B cell (primary cell): ENCODE measurements at regions not wholly inside any gene's neighbourhood (a gene's known extent, or its start where the extent isn't known, plus 50 kb on each side); places are given as distances from the start of the nearest gene placed in this dataset.

Experiments
- ATAC-seq: fragments of 200-7000 bp; cut with Tn5 transposase; one replicate; pipeline ENCODE4 v1.10.0; 2021; ENCODE audit warnings: low read depth, mild to moderate bottlenecking, moderate number of reproducible peaks, moderate library complexity
- CTCF ChIA-PET: fragments of 350-600 bp; sonication (Branson Sonifier 250); formaldehyde crosslinking; loops from one replicate; lab custom pipeline; 2021; ENCODE audit warnings: antibody characterized with exemption, inconsistent platforms; lab: Charles Lee
- POLR2A ChIA-PET: fragments of 350-600 bp; sonication (Branson Sonifier 250); formaldehyde crosslinking; loops from one replicate; lab custom pipeline; 2021; ENCODE audit warnings: antibody characterized with exemption; lab: Charles Lee
- DNase-seq: peaks from one replicate; pipeline ENCODE4 v3.0.0; 2013
- H2AFZ ChIP-seq: 2 replicates; pipeline ENCODE4 v1.6.1; 2012; ENCODE audit warnings: mild to moderate bottlenecking, low read depth, low read length; ENCODE audit not compliant: insufficient read depth, poor library complexity, severe bottlenecking
- H3K27ac ChIP-seq, 2 donors: 1 replicate in 1 of 2; 2 replicates in 1 of 2; pipeline ENCODE4 v1.5.1; 2012 to 2013; ENCODE audit warnings: low read length in 2 of 2, mild to moderate bottlenecking in 2 of 2, moderate library complexity in 1 of 2
- H3K27me3 ChIP-seq, 4 experiments: fragments of 200-600 bp in 1 of 4; sonication (generic) in 1 of 4; replicated peaks in 1 of 4; 1 replicate in 2 of 4; 2 replicates in 2 of 4; pipeline versions ENCODE4 v1.6.1 to v1.7.0; 2013 to 2016; ENCODE audit warnings: low read length in 3 of 4, mild to moderate bottlenecking in 2 of 4, mixed read lengths in 1 of 4, moderate library complexity in 1 of 4; ENCODE audit not compliant: insufficient read depth in 4 of 4, control insufficient read depth in 3 of 4; ENCODE audit errors: control extremely low read depth in 1 of 4
- H3K36me3 ChIP-seq, 2 experiments: replicated peaks in 1 of 2; 1 replicate in 1 of 2; 2 replicates in 1 of 2; pipeline versions ENCODE4 v1.6.1 to v1.7.1; 2013; ENCODE audit warnings: low read length in 1 of 2; ENCODE audit not compliant: insufficient read depth in 2 of 2, control insufficient read depth in 1 of 2; ENCODE audit errors: control extremely low read depth in 1 of 2, extremely low read depth in 1 of 2
- H3K4me1 ChIP-seq, 2 donors: fragments of 200-600 bp in 1 of 2; sonication (generic) in 1 of 2; 1 replicate in 1 of 2; 2 replicates in 1 of 2; pipeline versions ENCODE4 v1.5.1 to v1.6.1; 2013 to 2017; ENCODE audit warnings: low read length in 2 of 2; ENCODE audit not compliant: control insufficient read depth in 2 of 2, insufficient read depth in 2 of 2
- H3K4me2 ChIP-seq: replicated peaks from 2 replicates; pipeline ENCODE3; 2012; ENCODE audit warnings: mild to moderate bottlenecking, low read depth, low read length; ENCODE audit not compliant: poor library complexity, severe bottlenecking
- H3K4me3 ChIP-seq, 5 experiments: fragments of 200-600 bp in 1 of 5; sonication (generic) in 1 of 5; 1 replicate in 3 of 5; 2 replicates in 2 of 5; pipeline versions ENCODE4 v1.5.1 to v1.7.0; 2011 to 2016; ENCODE audit warnings: low read length in 4 of 5, mild to moderate bottlenecking in 4 of 5, low read depth in 2 of 5, control low read depth in 1 of 5, moderate library complexity in 1 of 5; ENCODE audit not compliant: insufficient read depth in 1 of 5; ENCODE audit errors: control extremely low read depth in 1 of 5, extremely low read depth in 1 of 5
- H3K79me2 ChIP-seq: fragments of 200-600 bp; sonication (generic); one replicate; pipeline ENCODE4 v1.6.0; 2016; ENCODE audit warnings: low read length; ENCODE audit not compliant: control insufficient read depth, insufficient read depth
- H3K9ac ChIP-seq: fragments of 200-600 bp; sonication (generic); 2 replicates; pipeline ENCODE4 v1.6.1; 2017; ENCODE audit warnings: mild to moderate bottlenecking, low read length, moderate library complexity
- H3K9me3 ChIP-seq, 3 donors: one replicate each; pipeline versions ENCODE4 v1.6.1 to v1.7.1; 2013; ENCODE audit warnings: low read length in 2 of 3; ENCODE audit not compliant: control insufficient read depth in 2 of 3, insufficient read depth in 1 of 3; ENCODE audit errors: control extremely low read depth in 1 of 3
- H4K20me1 ChIP-seq: 2 replicates; pipeline ENCODE4 v1.6.0; 2012; ENCODE audit warnings: mild to moderate bottlenecking, low read length; ENCODE audit not compliant: insufficient read depth, control insufficient read depth, poor library complexity, severe bottlenecking
- H3K27ac Mint-ChIP-seq: one replicate; pipeline ENCODE4 v1.8.0; 2021; ENCODE audit warnings: mixed read lengths
- H3K27me3 Mint-ChIP-seq: one replicate; pipeline ENCODE4 v1.8.0; 2021; ENCODE audit warnings: mixed read lengths
- H3K4me1 Mint-ChIP-seq: one replicate; pipeline ENCODE4 v1.8.0; 2021; ENCODE audit warnings: mixed read lengths
- H3K4me3 Mint-ChIP-seq: one replicate; pipeline ENCODE4 v1.8.0; 2021; ENCODE audit warnings: mixed read lengths
- H3K9me3 Mint-ChIP-seq: one replicate; pipeline ENCODE4 v1.8.0; 2022; ENCODE audit warnings: mixed read lengths; ENCODE audit not compliant: insufficient read depth
- CTCF ChIP-seq: fragments of 200-600 bp; IDR thresholded peaks from one replicate; pipeline ENCODE4 v1.8.0; 2022; ENCODE audit warnings: antibody characterized with exemption, mild to moderate bottlenecking
- EZH2 ChIP-seq: IDR thresholded peaks from 2 replicates; pipeline ENCODE4 v1.6.1; 2012; ENCODE audit warnings: borderline replicate concordance, low read depth, mild to moderate bottlenecking, moderate library complexity, low read length; ENCODE audit not compliant: insufficient read depth, poor library complexity, severe bottlenecking
- WGBS: methylation state at CpG from one replicate; pipeline ENCODE4 v1.1.5; 2013; ENCODE audit warnings: missing lambda C conversion rate; ENCODE audit not compliant: insufficient coverage; 5-methylcytosine and 5-hydroxymethylcytosine counted together
- intact Hi-C: fragments of 100-400 bp; cut with micrococcal nuclease; formaldehyde crosslinking; loops from one replicate; pipeline ENCODE4 v1.10.0; 2022

GRCh38 chr3:10766049-10766705 is 49.9 kb upstream of the SLC6A11 start:
- Histone ChIP-seq H3K9ac (no peak overlapping the region), H3K27ac (no peak overlapping the region), H3K4me2 (no peak overlapping the region), H2AFZ (no peak overlapping the region), H3K27me3 (peaks cover 0 to 5% (median 0%) of the 10 kb centered on the region in 4 experiments), H3K4me1 (no peaks in the 10 kb centered on the region), H3K79me2 (no peaks in the 10 kb centered on the region), H3K4me3 (no peak overlapping the region), H3K36me3 (no peaks in the 10 kb centered on the region), H4K20me1 (no peaks in the 10 kb centered on the region), H3K9me3 (peaks cover 0 to 6% (median 0%) of the 10 kb centered on the region in 3 donors)
- intact Hi-C loops, result no loop called here
- ATAC-seq (no peak), DNase-seq (no peak)
- H3K27ac Mint-ChIP-seq, result no peak overlapping the region
- TF ChIP-seq CTCF, result no peak
- TF ChIP-seq EZH2, result no peak
- POLR2A ChIA-PET, result no interaction called here
- CTCF ChIA-PET, result interaction anchor here (1.3 kb wide), 1 partner anchor 11 kb away, joined by 4 read pairs; no protein-coding TSS in a partner anchor
- H3K4me3 Mint-ChIP-seq, result no peak overlapping the region
- H3K27me3 Mint-ChIP-seq, result peaks cover 54% of the 10 kb centered on the region
- 60% methylated on average over 1 of the region's 4 CpGs for WGBS
- no peaks in the 10 kb centered on the region for H3K9me3 Mint-ChIP-seq
- H3K4me1 Mint-ChIP-seq, result no peaks in the 10 kb centered on the region
